Heart left ventricle (tissue), 13 donors: ENCODE measurements at regions not wholly inside any gene's neighbourhood (a gene's known extent, or its start where the extent isn't known, plus 50 kb on each side); places are given as distances from the start of the nearest gene placed in this dataset.

ENCODE experiments used
- CTCF ChIP-seq, 12 donors: fragments of 200-600 bp; sonication (generic) in 4 of 12; IDR thresholded peaks; one replicate each; pipeline versions ENCODE4 v1.5.0 to v1.8.0; 2018 to 2022; ENCODE audit warnings: antibody characterized with exemption in 12 of 12, mild to moderate bottlenecking in 5 of 12
- POLR2A ChIP-seq, 2 donors: fragments of 450-650 bp; IDR thresholded peaks; one replicate each; pipeline ENCODE4 v1.6.1; 2017; ENCODE audit warnings: antibody characterized with exemption in 2 of 2, mild to moderate bottlenecking in 2 of 2, moderate library complexity in 2 of 2
- donor health status: ischemic (EF 13 %, LVEDD 7.1; RV severe dilation, severe dysfunction).
- donor health status: DM: no; HTN: yes; CAD: no.
- donor health status: DM: no; HTN: no; CAD: no.
- donor health status: ischemic (EF 25% LVEDD 6.9; RV normal size, moderate dysfunction).
- donor health status: ischemic (EF 25% LVEDD 5.7; RV mildly dilated, moderate dysfunction).
- donor health status: ischemic (EF 35%, LVEDD 5.7; RV mildly dilated, moderate dysfunction).
- donor health status: nonischemic (EF 11% LVEDD 7.7; RV severe dilation, severe dysfunction).
- donor health status: DM: yes; HTN: yes; CAD: no.
- donor health status: PGD.
- donor health status: ischemic (EF 29% LVEDD 5.4; RV normal size, mild dysfunction).
- donor health status: nonischemic (EF 23%, LVEDD 6.1; RV moderate dilation, normal function).

- no peak for TF ChIP-seq CTCF (IDR thresholded peaks at IDR 0.05)
- no peak for TF ChIP-seq POLR2A (IDR thresholded peaks at IDR 0.05)
Observed at GRCh38 chr5:21171038-21171437, 1183.0 kb upstream of the CDH18 start.
